Fibroblast of lung (primary cell): ENCODE measurements at regions not wholly inside any gene's neighbourhood (a gene's known extent, or its start where the extent isn't known, plus 50 kb on each side); places are given as distances from the start of the nearest gene placed in this dataset.

Experiments used
- DNase-seq, 2 donors: peaks; one replicate each; pipeline versions ENCODE4 v3.0.0 to v3.0.0-alpha.2; 2010; ENCODE audit warnings: low read depth in 2 of 2
- H2AFZ ChIP-seq: 2 replicates; pipeline ENCODE4 v1.5.1; 2012; ENCODE audit warnings: low read length, control low read depth, inconsistent platforms
- H3K27ac ChIP-seq: 2 replicates; pipeline ENCODE4 v1.5.1; 2011; ENCODE audit warnings: low read length, control low read depth; ENCODE audit not compliant: insufficient read depth
- H3K27me3 ChIP-seq: 2 replicates; pipeline ENCODE4 v1.5.1; 2011; ENCODE audit warnings: mild to moderate bottlenecking, low read length; ENCODE audit not compliant: control insufficient read depth, insufficient read depth
- H3K36me3 ChIP-seq: 2 replicates; pipeline ENCODE4 v1.5.1; 2011; ENCODE audit warnings: low read length; ENCODE audit not compliant: control insufficient read depth, insufficient read depth
- H3K4me1 ChIP-seq: 2 replicates; pipeline ENCODE4 v1.5.1; 2011; ENCODE audit warnings: low read length; ENCODE audit not compliant: control insufficient read depth, insufficient read depth; ENCODE audit errors: extremely low read depth
- H3K4me2 ChIP-seq: 2 replicates; pipeline ENCODE4 v1.5.1; 2011; ENCODE audit warnings: low read length, control low read depth; ENCODE audit not compliant: insufficient read depth; ENCODE audit errors: extremely low read depth
- H3K4me3 ChIP-seq, 4 experiments: fragments of 200-600 bp in 1 of 4; sonication (generic) in 1 of 4; replicated peaks in 1 of 4; 2 replicates each; pipeline ENCODE4 v1.5.1; 2011 to 2016; ENCODE audit warnings: low read length in 4 of 4, low read depth in 3 of 4, mild to moderate bottlenecking in 3 of 4, control low read depth in 2 of 4, inconsistent platforms in 1 of 4, mixed read lengths in 1 of 4; ENCODE audit not compliant: insufficient read depth in 1 of 4; ENCODE audit errors: control extremely low read depth in 1 of 4
- H3K79me2 ChIP-seq: 2 replicates; pipeline ENCODE4 v1.5.1; 2012; ENCODE audit warnings: mild to moderate bottlenecking, low read length, inconsistent platforms; ENCODE audit not compliant: control insufficient read depth, insufficient read depth
- H3K9ac ChIP-seq: 2 replicates; pipeline ENCODE4 v1.5.1; 2011; ENCODE audit warnings: mild to moderate bottlenecking, low read length, control low read depth; ENCODE audit not compliant: insufficient read depth
- H3K9me3 ChIP-seq: 2 replicates; pipeline ENCODE4 v1.5.1; 2012; ENCODE audit warnings: low read depth, low read length; ENCODE audit not compliant: control insufficient read depth, insufficient read depth
- H4K20me1 ChIP-seq: 2 replicates; pipeline ENCODE4 v1.5.1; 2011; ENCODE audit warnings: low read length; ENCODE audit not compliant: control insufficient read depth, insufficient read depth; ENCODE audit errors: extremely low read depth
- EZH2 ChIP-seq: IDR thresholded peaks from 2 replicates; pipeline ENCODE4 v1.5.1; 2012; ENCODE audit warnings: low read length, control low read depth, mild to moderate bottlenecking; ENCODE audit errors: missing control alignments
- TF ChIP-seq, protein P1 (sequence below), 2 donors: IDR thresholded peaks in 1 of 2; conservative IDR thresholded peaks in 1 of 2; 1 replicate in 1 of 2; 2 replicates in 1 of 2; pipeline ENCODE4 v1.5.1; 2011 to 2012; ENCODE audit warnings: low read length in 2 of 2, control low read depth in 1 of 2, inconsistent platforms in 1 of 2, low read depth in 1 of 2, mild to moderate bottlenecking in 1 of 2

DNA sequence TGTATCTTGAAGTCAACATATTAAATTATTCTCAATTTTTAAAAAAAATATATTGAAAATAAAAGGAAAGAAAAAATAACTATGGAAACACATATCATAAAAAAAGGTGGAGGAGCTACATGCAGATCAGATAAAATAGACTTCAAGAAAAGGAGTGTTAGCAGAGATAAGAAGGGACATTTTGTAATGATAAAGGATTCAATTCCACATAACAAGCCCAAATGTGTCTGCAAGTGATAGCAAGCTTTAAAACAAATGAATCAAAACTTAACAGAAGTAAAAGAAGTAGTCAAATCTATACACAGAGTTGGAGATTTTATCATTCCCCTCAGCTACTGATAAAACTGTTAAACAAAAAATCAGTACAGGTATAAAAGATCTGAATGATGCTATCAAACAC, 74.9 kb downstream of the TTC32 start:
- H3K9me3 ChIP-seq: no peaks in the 10 kb centered on the region
- no peaks in the 10 kb centered on the region for H3K4me1 ChIP-seq
- TF ChIP-seq, protein P1, sequence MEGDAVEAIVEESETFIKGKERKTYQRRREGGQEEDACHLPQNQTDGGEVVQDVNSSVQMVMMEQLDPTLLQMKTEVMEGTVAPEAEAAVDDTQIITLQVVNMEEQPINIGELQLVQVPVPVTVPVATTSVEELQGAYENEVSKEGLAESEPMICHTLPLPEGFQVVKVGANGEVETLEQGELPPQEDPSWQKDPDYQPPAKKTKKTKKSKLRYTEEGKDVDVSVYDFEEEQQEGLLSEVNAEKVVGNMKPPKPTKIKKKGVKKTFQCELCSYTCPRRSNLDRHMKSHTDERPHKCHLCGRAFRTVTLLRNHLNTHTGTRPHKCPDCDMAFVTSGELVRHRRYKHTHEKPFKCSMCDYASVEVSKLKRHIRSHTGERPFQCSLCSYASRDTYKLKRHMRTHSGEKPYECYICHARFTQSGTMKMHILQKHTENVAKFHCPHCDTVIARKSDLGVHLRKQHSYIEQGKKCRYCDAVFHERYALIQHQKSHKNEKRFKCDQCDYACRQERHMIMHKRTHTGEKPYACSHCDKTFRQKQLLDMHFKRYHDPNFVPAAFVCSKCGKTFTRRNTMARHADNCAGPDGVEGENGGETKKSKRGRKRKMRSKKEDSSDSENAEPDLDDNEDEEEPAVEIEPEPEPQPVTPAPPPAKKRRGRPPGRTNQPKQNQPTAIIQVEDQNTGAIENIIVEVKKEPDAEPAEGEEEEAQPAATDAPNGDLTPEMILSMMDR (conservative IDR thresholded peaks at IDR 0.05 in 1 of 2, IDR thresholded peaks at IDR 0.05 in 1 of 2; ENCODE audit: low read depth in 1 of 2, low read length in 2 of 2): no peak
- no peak for TF ChIP-seq EZH2
- no peak overlapping the region for H2AFZ ChIP-seq
- H3K27me3 ChIP-seq: no peaks in the 10 kb centered on the region
- H3K9ac ChIP-seq: no peak overlapping the region
- no peak overlapping the region for H3K27ac ChIP-seq
- no peaks in the 10 kb centered on the region for H3K36me3 ChIP-seq
- no peak overlapping the region for H3K4me3 ChIP-seq
- no peaks in the 10 kb centered on the region for H3K79me2 ChIP-seq
- no peak for DNase-seq
- no peak overlapping the region for H3K4me2 ChIP-seq
- H4K20me1 ChIP-seq: no peaks in the 10 kb centered on the region

DNA sequence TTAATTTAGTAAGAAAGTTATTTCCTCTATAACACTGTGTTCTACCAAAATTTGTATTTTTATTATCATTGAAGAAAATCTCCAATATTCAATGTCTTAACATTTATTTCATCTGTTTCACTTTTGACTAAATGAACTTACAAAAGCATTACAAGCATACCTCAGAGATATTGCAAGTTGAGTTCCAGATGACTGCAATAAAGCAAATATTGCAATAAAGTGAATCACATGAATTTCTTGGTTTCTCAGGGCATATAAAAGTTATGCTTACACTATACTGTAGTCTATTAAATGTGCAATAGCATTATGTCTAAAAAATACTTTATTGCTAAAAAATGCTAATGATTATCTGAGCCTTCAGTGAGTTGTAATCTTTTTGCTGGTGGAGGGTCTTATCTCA, 78.3 kb downstream of the TTC32 start:
- Histone ChIP-seq H3K27ac (no peak overlapping the region), H3K9ac (no peak overlapping the region), H3K4me1 (peaks cover 8% of the 10 kb centered on the region), H3K9me3 (no peaks in the 10 kb centered on the region), H4K20me1 (no peaks in the 10 kb centered on the region), H3K4me2 (no peak overlapping the region), H3K27me3 (no peaks in the 10 kb centered on the region), H2AFZ (no peak overlapping the region), H3K36me3 (no peaks in the 10 kb centered on the region), H3K4me3 (no peak overlapping the region), H3K79me2 (no peaks in the 10 kb centered on the region)
- TF ChIP-seq, protein P1 (conservative IDR thresholded peaks at IDR 0.05 in 1 of 2, IDR thresholded peaks at IDR 0.05 in 1 of 2; ENCODE audit: low read depth in 1 of 2, low read length in 2 of 2): no peak
- no peak for TF ChIP-seq EZH2
- DNase-seq: no peak

DNA sequence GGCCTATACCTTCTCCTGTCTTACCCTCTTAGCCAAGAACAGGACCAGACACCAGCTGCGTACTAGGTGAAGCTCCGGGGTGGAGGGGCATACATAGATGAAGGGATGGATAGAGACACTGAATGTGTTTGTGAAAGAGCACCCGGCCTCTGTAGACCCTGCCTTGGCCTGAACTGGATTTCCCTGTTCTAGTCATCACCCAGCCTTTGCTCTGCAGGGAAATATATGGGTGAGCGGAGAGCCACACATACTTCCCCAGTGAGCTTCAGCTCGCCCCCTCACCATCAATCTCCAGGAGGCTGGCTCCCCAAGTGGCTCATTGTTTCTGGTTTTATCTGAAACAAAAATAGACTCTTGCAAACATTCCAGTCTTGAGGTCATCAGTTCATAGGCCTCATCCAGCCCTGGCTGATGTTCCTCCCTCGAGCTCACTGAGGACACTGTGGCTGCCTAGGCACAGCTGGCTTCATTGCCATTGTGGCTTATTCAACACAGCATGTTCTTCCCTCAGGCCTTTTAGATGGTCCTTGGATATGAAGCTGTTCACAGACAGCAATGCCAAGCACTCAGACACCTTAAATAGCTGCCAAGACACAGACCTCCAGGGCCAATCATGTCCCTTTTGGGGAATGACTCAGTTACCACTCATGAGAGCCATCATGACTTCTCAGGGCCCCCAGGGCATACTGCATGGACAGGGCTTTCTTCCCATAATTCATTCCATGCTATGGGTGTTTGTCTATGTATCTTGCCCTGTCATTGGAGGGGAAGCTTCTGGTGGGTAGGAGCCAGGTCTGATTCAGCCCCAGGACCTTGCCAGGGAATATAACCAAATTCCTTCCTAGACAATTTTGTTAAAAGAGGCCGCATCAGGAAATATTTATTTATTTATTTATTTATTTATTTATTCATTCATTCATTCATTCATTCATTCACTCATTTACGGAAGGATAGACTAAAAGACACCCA, 82.4 kb downstream of the TTC32 start:
- no peaks in the 10 kb centered on the region for H4K20me1 ChIP-seq
- H3K27me3 ChIP-seq: no peaks in the 10 kb centered on the region
- peak overlapping the region; percentile 29 for H3K4me2 ChIP-seq
- no peaks in the 10 kb centered on the region for H3K9me3 ChIP-seq
- DNase-seq: peak; percentile 32 to 94
- no peaks in the 10 kb centered on the region for H3K36me3 ChIP-seq
- no peak overlapping the region for H2AFZ ChIP-seq
- H3K4me3 ChIP-seq: no peak overlapping the region
- no peaks in the 10 kb centered on the region for H3K79me2 ChIP-seq
- H3K4me1 ChIP-seq: peaks cover 8% of the 10 kb centered on the region
- no peak overlapping the region for H3K9ac ChIP-seq
- H3K27ac ChIP-seq: no peak overlapping the region
- TF ChIP-seq, protein P1 (conservative IDR thresholded peaks at IDR 0.05 in 1 of 2, IDR thresholded peaks at IDR 0.05 in 1 of 2; ENCODE audit: low read depth in 1 of 2, low read length in 2 of 2): no peak
- TF ChIP-seq EZH2: no peak
